ENCODE measurements at regions not wholly inside any gene's neighbourhood (a gene's known extent, or its start where the extent isn't known, plus 50 kb on each side); places are given as distances from the start of the nearest gene placed in this dataset.
"Not testable (repeated sequence)": the region's sequence is repeated elsewhere in the genome, so short reads cannot be mapped to it uniquely, and the experiment has no call there.

DNA sequence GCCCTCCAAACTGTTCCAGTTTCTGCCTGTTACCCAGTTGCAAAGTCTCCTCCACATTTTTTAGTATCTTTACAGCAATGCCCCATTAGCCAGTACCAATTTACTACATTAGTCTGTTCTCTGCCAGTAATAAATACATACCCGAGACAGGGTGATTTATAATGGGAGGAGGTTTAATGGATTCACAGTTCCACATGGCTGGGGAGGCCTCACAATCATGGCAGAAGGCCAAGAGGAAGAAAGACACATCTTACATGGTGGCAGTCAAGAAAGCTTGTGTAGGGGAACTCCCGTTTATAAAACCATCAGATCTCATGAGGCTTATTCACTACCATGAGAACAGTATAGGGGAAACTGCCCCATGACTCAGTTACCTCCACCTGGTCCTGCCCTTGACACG lies 600.7 kb upstream of the CDH6 start:
- DNase-seq, result no peak

DNA sequence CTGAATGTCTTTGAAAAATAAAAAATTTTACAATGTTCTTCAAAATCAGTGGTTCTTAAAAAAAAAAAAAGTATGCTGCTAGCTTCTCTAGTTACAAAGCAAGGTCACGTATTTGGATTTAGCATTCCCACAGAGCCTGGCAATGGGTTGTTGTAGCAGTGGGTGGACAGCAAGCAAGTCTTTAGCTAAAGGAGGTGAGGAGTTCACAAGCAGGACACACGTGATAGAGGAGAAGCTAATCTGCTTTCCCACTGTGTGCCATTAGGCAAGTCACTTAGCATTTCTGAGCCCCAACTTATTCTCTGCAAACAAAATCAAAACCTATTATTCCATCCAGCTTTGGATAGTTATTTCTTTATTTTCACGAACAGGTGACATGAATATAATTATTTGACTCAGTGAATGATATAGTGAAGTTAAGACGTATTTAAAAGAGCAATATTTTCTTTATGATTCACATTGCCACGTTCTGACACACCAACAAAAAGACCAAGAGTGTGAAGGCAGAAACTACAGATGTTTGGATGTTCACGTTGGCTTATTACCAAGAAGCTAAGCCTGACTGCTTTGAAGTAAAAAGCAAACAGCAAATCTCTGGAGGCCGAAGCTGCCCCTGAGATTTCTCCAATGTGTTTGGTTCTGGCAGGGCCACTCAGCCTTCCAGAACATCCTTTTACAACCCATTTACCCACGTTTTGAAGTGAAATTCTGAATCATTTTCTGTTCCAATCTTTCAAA lies 612.1 kb upstream of the CDH6 start:
- DNase-seq, result no peak

DNA sequence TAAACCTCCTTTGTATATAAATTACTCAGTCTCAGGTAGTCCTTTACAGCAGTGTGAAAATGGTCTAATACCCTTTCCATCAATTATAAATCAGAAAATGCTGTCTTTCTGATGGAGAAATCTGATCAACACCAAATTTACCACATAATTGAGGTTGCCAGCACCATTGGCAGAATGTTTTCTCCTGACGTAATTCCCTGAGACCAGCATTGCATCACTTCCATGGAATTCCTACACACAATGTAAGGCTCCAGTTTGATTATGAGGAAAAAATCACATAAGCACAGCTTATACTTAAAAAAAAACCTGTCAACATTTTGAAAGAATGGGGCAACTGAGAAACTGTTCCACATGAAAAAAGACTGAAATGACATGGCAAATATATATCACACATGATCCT lies 618.7 kb upstream of the CDH6 start:
- no peak for DNase-seq

DNA sequence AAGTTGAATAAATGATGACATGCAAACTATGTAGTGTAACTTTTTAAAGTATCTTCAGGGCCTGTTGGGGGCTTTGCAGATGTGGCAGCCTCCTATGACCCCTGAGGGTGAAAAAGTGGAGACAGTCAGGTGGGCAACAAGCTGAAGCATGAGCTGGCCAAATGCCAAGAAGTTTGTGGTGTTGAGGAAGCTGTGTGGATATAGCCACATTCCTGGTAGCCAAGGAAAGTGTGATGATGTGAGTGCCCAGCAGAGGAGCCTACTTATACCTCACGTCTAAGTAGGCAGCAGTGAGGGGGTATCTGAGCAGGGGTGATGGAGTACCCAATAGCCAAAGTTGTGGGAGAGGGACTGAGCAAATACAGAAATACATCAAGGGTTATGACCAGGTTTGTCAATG lies 621.2 kb upstream of the CDH6 start:
- DNase-seq, result no peak

DNA sequence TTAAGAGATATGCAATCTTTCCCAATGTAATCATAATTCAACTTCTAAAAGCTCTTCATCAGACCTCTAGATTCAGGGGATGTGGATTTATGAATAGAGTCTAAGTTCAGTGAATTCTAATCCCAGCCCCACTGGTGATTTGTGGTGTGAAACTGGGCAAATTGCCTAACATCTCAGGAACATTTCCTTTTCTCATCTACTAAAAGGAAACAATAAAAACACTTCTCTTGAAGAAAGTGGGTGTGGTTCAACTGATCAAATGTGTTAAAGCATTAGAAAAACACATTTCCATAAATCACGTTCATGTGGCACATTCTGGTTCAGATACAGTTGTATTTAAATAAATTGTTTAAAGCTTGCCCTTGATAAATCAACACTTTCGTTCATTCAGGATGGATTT lies 631.7 kb upstream of the CDH6 start:
- DNase-seq, result no peak

DNA sequence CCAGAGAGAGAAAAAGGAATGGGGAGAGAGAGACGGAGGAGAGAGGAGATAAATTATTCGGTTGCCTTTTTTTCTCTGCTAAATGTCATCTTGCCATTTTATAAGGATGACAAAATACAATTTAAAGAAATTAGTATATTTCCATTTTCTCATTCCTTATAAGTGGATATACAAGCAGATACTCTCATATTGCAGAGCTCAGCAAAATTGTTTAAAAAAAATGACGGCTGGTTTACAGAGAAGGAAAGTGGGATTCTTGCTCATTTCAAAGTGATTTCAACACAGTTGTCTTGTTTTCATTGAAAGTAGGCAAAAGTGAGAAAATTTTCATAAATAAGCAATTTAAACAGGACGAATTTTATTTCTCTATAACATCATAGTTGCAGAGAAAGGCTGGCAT lies 641.9 kb upstream of the CDH6 start:
- no peak for DNase-seq

DNA sequence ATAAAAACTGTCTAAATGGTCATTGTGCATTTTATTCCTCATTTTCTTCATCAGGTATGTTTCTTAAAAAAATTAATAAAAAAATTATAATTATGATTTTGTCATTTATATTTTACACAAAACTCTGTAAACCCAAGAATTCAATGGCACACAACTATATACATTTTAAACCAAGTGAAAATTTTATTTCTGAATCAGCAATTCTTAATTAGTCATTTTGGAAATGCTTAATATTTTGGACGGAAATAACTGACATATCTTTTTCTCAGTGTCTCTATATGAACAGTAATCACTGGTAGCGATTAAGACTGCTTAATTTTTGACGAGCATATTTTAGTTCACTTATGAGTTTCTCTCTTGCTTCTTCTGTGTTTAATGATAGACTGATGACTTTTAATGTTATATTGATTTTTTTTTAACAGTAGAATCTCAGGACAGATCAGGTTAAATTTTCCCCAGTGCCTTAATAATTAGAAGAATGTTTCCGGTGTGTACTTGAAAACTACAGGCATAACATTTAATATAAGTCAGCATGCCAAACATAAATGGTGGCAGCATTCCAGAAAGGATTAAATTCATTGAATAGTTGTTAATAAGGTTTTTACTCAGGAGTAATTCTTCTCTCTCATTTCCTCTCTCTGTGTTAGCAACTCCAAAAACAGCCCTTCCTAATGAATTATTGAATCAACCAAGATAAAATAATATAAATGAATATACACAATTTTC lies 644.7 kb upstream of the CDH6 start:
- no peak for DNase-seq

DNA sequence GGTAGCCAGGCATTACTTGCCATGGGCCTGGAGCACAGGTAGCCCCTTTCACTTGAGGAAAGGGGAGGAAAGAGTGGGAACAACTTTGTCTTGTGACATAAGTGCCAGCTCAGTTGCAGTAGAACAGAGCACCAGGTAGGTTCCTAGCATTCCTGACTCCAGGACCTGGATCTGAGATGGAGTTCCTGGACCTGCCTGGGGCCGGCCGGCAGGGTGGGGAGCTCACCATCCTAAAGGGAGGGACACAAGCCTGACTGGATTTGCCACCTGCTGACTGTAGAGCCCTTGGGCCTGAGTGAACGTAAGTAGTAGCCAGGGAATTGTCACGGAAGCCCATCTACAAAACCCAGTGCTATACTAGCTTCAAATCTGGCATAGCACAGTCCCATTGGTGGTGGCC lies 653.3 kb upstream of the CDH6 start:
- DNase-seq, result no peak

DNA sequence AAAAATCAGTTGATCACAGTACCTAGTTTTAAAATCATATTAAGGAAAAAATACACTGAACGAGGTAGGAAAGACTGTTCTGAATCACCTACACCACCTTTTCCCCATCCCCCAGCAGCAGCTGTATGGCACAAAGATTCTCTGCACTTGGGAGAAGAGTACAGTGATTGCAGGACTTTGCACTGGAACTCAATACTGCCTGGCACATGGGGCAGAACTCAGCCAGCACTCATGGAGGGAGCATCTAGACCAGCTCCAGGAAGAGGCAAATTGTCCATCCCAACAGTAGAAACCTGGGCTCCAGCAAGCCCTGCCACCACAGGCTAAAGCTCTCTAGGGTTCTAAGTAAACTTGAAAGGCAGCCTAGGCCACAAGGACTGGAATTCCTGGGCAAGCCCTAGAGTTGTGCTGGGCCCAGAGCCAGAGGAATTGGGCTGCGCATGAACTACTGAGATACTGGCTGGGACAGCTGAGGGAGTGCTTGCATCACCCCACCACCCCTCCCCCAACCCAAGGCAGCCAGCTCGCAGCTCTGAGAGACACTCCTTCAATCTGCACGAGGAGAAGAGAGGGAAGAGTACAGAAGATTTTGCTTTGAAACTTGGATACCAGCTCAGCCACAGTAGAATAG lies 654.4 kb upstream of the CDH6 start:
- DNase-seq, result peak in 1 of 14 donors; percentile 1

DNA sequence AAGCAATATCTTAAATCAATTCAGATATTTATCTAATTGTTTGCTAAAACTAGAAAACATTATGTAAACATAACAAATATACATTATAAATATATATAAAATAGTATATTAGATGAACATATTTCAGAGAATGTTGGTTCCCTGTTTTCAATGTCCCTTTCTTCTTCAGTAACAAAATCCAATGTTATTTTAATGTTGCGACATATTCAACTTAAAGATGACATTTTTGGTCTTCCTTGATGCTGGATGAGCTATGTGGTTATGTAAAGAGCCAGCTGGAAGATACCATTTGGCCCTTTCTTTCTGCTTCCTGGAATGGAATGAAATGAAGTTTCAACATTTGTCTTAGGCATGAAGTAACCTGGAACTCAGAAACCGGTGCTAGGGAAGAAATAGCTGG lies 668.1 kb upstream of the CDH6 start:
- no peak for DNase-seq

DNA sequence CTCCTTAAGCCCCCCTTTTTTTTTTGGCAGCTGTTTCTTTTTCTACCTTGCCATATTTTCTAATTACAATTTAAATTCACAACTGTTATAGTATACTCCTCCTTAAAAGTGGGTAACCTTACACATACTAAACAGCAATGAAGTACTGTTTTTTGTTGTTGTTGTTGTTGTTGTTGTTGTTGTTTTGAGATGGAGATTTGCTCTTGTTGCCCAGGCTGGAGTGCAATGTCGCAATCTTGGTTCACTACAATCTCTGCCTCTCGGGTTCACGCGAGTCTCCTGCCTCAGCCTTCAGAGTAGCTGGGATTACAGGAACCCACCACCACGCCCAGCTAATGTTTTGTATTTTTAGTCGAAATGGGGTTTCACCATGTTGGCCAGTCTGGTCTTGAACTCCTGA lies 669.1 kb upstream of the CDH6 start:
- DNase-seq, result no peak

DNA sequence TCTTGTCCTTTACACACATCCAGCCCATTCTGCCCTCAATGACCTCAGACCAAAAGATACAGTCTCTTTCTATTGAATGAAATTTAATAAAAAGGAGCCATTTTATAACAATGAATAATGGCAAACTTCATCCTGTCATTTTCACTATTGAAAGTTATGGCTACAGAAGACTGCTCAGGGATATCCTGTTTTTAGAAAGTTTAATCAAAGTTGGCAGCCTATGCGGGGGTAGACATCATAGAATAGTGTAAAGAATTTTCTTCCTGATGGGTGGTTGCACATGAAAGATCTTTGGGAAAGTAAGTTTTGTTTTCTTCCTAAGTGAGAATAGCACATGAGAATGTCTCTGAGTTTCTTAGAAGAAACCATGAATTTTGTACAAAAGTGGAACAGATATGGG lies 670.4 kb upstream of the CDH6 start:
- no peak for DNase-seq

DNA sequence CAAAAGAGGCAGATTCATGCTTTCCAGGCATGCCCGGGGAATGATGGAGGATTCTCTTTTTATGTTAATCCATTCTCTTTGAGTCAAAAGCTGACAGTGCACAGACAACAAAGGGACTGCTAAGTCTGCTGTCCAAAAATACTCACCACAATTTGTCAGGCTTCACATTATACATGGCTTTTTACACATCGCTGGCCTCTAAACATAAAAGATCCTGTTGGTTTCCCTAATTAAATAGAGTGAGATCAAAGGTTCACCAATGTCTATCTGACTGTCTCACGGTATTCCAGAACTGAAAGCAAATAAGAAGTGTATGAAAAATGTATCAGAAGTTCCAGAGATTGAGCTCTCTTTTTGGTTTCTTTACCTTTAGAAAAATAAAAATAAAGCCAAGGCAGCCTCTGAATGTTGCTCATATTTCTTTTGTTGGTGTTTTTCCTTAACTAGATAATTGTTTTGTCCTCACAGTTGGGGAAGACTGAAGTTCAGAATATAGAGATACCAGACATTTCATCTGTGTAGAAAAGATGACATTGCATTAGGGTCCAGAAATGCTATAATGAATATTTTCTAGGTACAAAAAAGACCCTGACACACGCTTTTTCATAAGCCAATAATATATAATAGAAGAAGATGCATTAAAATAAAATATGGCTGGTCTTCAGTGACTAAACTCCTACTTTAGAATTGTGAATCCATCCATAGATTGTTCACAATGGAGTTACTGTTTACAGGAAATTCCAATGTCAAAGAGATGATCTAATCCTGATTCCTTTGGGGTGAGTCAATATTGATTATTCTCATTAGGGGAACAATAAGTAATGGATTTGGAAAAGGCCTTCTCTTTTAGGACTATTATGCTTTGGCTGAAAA lies 688.2 kb upstream of the CDH6 start:
- DNase-seq, result no peak

DNA sequence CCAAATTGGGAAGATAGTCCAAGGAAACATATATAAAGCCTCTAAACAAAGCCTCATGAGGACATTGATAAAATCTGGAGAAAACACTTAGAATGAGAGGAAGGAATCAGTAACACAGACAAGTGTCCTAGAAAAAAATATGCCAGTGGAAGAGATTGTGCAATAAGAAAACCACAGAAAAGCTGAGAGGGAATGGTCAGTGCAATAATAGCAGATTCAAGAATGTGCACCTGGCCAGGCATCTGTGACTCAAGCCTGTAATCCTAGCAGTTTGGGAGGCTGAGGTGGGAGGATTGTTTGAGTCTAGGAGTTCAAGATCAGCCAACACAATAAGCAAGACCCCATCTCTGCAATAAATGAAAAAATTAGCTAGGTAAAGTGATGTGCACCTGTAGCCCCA lies 691.2 kb upstream of the CDH6 start:
- no peak for DNase-seq

DNA sequence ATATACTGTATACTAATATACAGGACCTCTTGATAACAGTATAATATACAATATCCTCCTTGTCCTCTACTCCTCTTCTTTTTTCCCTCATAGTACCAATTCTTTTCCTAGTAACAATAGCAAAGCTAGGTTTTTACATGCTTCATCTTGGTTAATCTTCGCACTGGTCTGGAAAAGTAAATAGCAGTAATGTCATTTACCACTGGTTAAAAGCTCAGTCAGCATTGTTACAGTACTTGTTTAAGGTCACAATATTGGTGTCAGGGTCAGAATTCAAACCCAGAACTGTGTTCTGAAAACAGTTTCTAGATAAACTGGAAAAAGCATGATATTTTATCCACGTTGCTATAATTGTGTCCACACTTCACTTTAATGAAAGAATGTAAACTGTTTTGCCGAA lies 692.4 kb upstream of the CDH6 start:
- no peak for DNase-seq

DNA sequence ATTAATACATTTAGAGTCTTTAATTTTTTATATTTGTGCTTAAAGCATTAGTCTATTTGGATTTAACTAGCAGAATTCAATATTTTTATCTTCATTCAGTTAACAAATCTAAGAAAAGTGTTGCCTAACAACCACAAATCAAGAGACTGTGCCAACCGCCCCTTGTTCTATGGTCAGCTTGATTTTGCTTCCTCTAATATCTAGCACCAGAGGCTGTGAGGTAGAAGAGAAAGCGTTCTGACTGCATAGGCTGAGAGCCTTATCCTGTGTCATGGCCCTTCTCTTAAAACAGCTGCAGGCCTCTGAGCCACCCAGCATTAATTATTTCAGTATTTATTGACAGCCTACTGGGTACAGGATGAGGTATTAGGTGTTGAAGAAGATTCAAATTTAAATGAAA lies 693.0 kb upstream of the CDH6 start:
- DNase-seq, result no peak

DNA sequence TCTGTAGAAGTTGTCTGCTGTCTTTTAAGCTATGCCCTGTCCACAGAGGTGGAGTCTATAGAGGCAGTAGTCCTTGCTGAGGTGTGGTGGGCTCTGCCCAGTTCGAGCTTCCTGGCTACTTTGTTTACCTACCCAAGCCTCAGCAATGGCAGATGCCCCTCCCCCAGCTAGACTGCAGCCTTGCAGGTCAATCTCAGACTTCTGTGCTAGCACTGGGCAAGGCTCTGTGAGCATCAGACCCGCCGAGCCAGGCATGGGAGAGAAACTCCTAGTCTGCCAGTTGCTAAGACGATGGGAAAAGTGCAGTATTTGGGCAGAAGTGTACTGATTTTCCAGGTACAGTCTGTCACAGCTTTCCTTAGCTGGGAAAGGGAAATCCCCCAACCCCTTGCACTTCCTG lies 694.1 kb upstream of the CDH6 start:
- DNase-seq, result no peak

DNA sequence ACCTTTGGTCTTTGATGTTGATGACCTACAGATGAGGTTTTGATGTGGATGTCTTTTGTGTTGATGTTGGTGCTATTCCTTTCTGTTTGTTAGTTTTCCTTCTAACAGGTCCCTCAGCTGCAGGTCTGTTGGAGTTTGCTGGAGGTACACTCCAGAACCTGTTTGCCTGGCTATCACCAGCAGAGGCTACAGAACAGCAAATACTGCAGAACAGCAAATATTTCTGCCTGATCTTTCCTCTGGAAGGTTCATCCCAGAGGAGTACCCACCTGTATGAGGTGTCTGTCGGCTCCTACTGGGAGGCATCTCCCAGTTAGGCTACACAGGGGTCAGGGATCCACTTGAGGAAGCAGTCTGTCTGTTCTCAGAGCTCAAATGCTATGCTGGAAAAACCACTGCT lies 694.5 kb upstream of the CDH6 start:
- no peak for DNase-seq

DNA sequence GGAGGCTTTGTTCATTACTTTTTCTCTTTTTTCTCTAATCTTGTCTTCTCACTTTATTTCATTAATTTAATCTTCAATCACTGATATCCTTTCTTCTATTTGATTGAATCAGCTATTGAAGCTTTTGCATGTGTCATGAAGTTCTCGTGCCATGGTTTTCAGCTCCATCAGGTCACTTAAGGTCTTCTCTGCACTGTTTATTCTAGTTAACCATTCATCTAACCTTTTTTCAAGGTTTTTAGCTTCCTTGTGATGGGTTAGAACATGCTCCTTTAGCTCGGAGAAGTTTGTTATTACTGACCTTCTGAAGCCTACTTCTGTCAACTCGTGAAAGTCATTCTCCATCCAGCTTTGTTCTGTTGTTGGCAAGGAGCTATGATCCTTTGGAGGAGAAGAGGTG lies 695.0 kb upstream of the CDH6 start:
- DNase-seq, result not testable (repeated sequence)

DNA sequence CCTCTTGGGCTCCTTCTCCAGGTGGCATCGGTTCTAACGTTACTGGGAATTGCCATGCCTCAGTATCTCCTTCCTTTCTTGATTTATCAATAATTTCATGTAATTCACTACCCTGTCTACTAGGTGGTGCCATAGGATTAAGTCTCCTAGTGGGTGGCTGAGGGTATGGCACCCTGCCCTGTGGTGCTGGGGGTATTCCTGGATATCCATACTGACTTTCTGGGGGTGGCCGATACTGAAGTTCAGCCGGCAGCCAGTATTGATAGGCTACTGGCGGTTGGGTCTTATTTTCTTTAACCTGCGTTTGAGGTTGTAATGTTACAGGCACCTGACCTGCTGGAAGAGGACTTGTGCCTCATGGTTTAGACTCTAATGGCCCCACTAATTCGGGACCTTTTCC lies 699.4 kb upstream of the CDH6 start:
- not testable (repeated sequence) for DNase-seq

DNA sequence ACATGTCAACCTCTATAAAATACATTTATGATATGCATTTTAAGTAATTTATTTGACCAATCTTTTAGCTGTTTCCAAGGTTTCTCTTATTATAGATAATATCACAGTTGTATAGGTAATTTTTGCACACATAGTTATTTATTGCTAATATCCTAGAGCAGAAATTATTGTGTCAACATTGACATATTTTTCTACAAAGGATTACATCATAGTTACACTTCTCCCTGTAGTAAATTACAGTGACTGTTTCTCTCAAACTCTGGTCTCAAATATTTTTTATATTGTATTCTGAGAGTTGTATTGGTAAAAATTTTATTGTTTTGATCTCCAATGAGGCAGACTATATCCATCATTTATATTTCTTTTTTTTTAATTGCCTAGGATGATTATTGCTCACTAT lies 714.4 kb upstream of the CDH6 start:
- DNase-seq, result no peak

DNA sequence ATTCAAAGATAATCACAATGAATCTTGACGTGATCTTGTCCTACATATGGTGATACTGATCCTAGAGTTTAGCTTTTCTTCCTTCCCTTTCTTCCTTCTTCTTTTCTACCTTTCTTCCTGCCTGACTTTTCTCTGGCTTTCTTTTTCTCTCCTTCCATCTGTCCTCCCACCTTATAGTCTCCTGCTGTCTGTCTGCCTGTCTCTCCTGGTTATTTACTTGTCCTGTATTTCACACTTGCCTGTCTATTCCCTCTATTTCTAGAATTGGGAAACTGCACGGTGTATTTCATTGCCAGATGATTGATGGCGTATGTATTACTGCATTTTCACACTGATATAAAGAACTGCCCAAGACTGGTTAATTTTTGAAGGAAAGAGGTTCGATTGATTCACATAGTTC lies 718.1 kb upstream of the CDH6 start:
- no peak for DNase-seq

DNA sequence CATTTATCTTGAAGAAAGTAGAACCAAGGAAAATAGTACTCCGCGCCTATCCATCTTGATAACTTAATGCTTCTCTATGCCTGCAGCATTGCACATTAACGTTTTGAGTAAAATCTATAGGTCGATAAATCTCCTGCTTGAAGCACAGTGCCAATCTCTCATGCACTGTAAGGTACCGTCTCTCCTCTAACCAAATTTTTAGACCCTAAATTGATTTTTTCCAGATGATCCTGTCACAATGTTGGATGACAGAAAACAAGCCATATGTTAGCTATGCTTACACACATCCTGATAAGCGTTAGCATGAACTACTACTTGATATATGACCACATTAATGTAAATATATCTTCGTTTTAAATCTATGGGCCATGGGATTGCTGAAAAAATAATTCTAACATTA lies 723.8 kb upstream of the CDH6 start:
- no peak for DNase-seq
